22Rv1 (cell line): ENCODE measurements at regions not wholly inside any gene's neighbourhood (a gene's known extent, or its start where the extent isn't known, plus 50 kb on each side); places are given as distances from the start of the nearest gene placed in this dataset.
"Not testable (repeated sequence)": the region's sequence is repeated elsewhere in the genome, so short reads cannot be mapped to it uniquely, and the experiment has no call there.

Experiments used
- ZFX ChIP-seq: fragments of 450-650 bp; IDR thresholded peaks from 2 replicates; pipeline ENCODE4 v1.6.1; 2017; ENCODE audit warnings: antibody characterized with exemption, borderline replicate concordance
- TF ChIP-seq, protein P1 (sequence below): fragments of 450-650 bp; IDR thresholded peaks from 2 replicates; pipeline ENCODE4 v1.5.1; 2017; ENCODE audit warnings: mild to moderate bottlenecking

DNA sequence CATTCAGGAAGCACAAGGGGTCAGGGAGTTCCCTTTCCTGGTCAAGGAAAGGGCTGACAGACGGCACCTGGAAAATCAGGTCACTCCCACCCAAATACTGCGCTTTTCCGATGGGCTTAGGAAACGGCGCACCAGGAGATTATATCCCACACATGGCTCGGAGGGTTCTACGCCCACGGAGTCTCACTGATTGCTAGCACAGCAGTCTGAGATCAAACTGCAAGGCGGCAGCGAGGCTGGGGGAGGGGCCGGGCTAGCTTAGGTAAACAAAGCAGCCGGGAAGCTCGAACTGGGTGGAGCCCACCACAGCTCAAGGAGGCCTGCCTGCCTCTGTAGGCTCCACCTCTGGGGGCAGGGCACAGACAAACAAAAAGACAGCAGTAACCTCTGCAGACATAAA, 68.0 kb upstream of the CCT8L2 start:
- TF ChIP-seq, protein P1, sequence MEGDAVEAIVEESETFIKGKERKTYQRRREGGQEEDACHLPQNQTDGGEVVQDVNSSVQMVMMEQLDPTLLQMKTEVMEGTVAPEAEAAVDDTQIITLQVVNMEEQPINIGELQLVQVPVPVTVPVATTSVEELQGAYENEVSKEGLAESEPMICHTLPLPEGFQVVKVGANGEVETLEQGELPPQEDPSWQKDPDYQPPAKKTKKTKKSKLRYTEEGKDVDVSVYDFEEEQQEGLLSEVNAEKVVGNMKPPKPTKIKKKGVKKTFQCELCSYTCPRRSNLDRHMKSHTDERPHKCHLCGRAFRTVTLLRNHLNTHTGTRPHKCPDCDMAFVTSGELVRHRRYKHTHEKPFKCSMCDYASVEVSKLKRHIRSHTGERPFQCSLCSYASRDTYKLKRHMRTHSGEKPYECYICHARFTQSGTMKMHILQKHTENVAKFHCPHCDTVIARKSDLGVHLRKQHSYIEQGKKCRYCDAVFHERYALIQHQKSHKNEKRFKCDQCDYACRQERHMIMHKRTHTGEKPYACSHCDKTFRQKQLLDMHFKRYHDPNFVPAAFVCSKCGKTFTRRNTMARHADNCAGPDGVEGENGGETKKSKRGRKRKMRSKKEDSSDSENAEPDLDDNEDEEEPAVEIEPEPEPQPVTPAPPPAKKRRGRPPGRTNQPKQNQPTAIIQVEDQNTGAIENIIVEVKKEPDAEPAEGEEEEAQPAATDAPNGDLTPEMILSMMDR, result not testable (repeated sequence)
- not testable (repeated sequence) for TF ChIP-seq ZFX
